Large intestine (tissue), 3 donors: ENCODE measurements at regions not wholly inside any gene's neighbourhood (a gene's known extent, or its start where the extent isn't known, plus 50 kb on each side); places are given as distances from the start of the nearest gene placed in this dataset.

Experiments used
- DNase-seq, 2 donors: peaks; one replicate each; pipeline versions ENCODE4 v3.0.0 to v3.0.0-alpha.2; 2013
- H3K27ac ChIP-seq: one replicate; pipeline ENCODE4 v1.5.1; 2013; ENCODE audit warnings: low read length
- H3K27me3 ChIP-seq: 2 replicates; pipeline ENCODE4 v1.6.1; 2013; ENCODE audit warnings: low read length; ENCODE audit not compliant: control insufficient read depth, insufficient read depth
- H3K36me3 ChIP-seq: 2 replicates; pipeline ENCODE4 v1.6.1; 2013; ENCODE audit warnings: low read length; ENCODE audit not compliant: control insufficient read depth, insufficient read depth
- H3K4me1 ChIP-seq: one replicate; pipeline ENCODE4 v1.6.1; 2013; ENCODE audit warnings: low read length; ENCODE audit not compliant: control insufficient read depth, insufficient read depth
- H3K4me3 ChIP-seq: one replicate; pipeline ENCODE4 v1.5.1; 2013; ENCODE audit warnings: low read length
- H3K9me3 ChIP-seq: one replicate; pipeline ENCODE4 v1.6.1; 2013; ENCODE audit warnings: mild to moderate bottlenecking, low read depth, low read length, moderate library complexity; ENCODE audit not compliant: control insufficient read depth
- WGBS: methylation state at CpG from one replicate; pipeline ENCODE4 v1.1.5; 2013; ENCODE audit warnings: low lambda C conversion rate; ENCODE audit not compliant: insufficient coverage; 5-methylcytosine and 5-hydroxymethylcytosine counted together

GRCh38 chr11:80415580-80415979 lies 974.8 kb upstream of the TENM4 start:
- WGBS, result no CpG with 5 or more reads among the region's 2 CpGs
- H3K27me3 ChIP-seq, result no peaks in the 10 kb centered on the region
- H3K36me3 ChIP-seq, result no peaks in the 10 kb centered on the region
- H3K9me3 ChIP-seq, result peaks cover 3% of the 10 kb centered on the region
- DNase-seq, result no peak
- H3K4me1 ChIP-seq, result no peaks in the 10 kb centered on the region
- no peak overlapping the region for H3K4me3 ChIP-seq
- no peak overlapping the region for H3K27ac ChIP-seq

GRCh38 chr11:80414181-80415165 lies 973.6 kb upstream of the TENM4 start:
- H3K27ac ChIP-seq, result no peak overlapping the region
- H3K27me3 ChIP-seq, result no peaks in the 10 kb centered on the region
- no peak overlapping the region for H3K4me3 ChIP-seq
- no peaks in the 10 kb centered on the region for H3K36me3 ChIP-seq
- H3K4me1 ChIP-seq, result no peaks in the 10 kb centered on the region
- WGBS, result 100% methylated on average over 2 of the region's 7 CpGs
- DNase-seq, result peak; percentile 9 to 54
- H3K9me3 ChIP-seq, result peaks cover 3% of the 10 kb centered on the region

- Histone ChIP-seq H3K27ac (no peak overlapping the region), H3K27me3 (no peaks in the 10 kb centered on the region), H3K9me3 (peaks cover 3% of the 10 kb centered on the region), H3K36me3 (no peaks in the 10 kb centered on the region), H3K4me3 (no peak overlapping the region), H3K4me1 (no peaks in the 10 kb centered on the region)
- no peak for DNase-seq
- WGBS, result 0% methylated on average over 1 of the region's 5 CpGs
Observed at GRCh38 chr11:80412604-80413003, 971.8 kb upstream of the TENM4 start.

DNA sequence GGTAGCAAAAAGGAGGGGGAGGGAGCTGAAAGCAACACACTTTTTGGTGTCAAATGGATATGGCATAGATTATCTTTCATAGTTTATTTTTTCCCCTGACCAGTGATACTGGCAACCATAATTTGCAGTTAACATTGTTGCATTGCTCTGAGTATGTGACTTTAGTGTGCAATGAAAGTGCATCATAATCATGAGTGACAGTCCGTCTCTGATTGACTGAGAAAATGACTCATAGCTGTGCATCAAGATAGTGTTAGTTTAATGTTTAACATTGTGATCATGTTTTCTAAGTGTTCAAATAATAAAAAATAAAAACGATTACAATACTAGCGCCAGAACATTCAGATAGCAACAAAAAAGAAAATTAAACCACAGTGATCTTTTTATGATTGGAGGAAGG lies 952.4 kb upstream of the TENM4 start:
- no peak for DNase-seq
- H3K9me3 ChIP-seq, result no peaks in the 10 kb centered on the region
- no peaks in the 10 kb centered on the region for H3K36me3 ChIP-seq
- no peaks in the 10 kb centered on the region for H3K4me1 ChIP-seq
- WGBS, result 82% methylated on average over 3 of the region's 3 CpGs
- no peaks in the 10 kb centered on the region for H3K27me3 ChIP-seq
- H3K4me3 ChIP-seq, result no peak overlapping the region
- H3K27ac ChIP-seq, result no peak overlapping the region

DNA sequence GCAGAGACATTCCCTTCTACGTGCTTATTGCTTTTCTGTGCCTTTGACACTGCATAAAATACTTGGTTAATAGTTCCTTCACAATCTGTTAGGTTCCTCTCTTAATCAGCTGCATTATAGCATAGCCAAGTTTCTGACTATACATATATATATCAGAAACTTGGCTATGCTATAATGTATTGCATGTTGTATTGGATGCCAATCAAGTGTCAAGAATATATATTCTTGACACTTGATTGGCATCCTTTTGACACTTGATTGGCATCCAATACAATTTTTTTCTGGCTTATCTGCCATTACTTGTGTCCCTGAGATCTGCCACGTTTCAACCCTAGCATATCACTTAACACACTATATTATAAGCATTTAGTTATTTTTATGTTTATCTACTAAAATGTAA lies 949.7 kb upstream of the TENM4 start:
- no peaks in the 10 kb centered on the region for H3K27me3 ChIP-seq
- H3K27ac ChIP-seq, result no peak overlapping the region
- no peaks in the 10 kb centered on the region for H3K9me3 ChIP-seq
- H3K4me1 ChIP-seq, result no peaks in the 10 kb centered on the region
- 86% methylated on average over 1 of the region's 2 CpGs for WGBS
- no peak overlapping the region for H3K4me3 ChIP-seq
- H3K36me3 ChIP-seq, result no peaks in the 10 kb centered on the region
- DNase-seq, result no peak

DNA sequence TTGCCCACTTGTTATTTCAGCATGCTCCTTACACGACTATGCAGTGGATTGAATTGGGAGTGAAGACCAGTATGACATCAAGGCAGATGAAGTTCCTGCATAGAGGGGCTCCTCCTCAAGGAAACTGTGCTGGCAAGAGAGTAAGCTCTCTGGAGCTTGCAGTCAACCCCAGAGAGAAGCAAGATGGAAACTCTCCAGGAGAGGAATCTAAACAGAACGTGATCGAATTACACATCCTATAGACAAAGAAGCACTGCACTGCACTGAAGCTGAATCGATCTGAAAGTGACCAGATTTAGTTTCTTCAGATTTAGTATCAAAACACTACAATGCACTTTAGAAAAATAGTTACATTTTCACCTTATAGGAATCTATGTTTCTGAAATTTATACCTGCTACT lies 947.7 kb upstream of the TENM4 start:
- Histone ChIP-seq H3K4me3 (no peak overlapping the region), H3K27ac (no peak overlapping the region), H3K4me1 (no peaks in the 10 kb centered on the region), H3K27me3 (no peaks in the 10 kb centered on the region), H3K36me3 (no peaks in the 10 kb centered on the region), H3K9me3 (no peaks in the 10 kb centered on the region)
- no CpG with 5 or more reads among the region's 4 CpGs for WGBS
- DNase-seq, result no peak

DNA sequence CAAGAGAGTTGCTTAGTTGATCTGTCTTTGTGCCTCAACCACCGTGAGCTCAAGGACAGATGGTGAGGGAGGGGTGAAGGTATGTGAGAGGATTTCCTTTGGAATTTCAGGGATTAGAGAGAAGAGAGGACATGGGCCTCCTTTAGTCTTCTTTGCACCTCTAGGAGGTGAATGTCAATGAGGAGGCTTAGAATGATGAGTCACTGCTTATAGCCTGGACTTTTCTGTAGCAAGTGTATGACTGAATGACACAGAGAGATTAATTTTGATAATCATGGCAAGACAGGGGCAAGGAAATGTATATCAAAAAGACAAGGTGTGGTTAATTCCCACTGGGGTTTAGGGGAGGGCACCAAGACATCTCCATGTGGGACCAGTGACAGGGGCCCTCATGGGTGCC lies 947.3 kb upstream of the TENM4 start:
- Histone ChIP-seq H3K4me3 (no peak overlapping the region), H3K4me1 (no peaks in the 10 kb centered on the region), H3K27me3 (no peaks in the 10 kb centered on the region), H3K36me3 (no peaks in the 10 kb centered on the region), H3K27ac (no peak overlapping the region), H3K9me3 (no peaks in the 10 kb centered on the region)
- WGBS, result no CpG with 5 or more reads among the region's 1 CpG
- DNase-seq, result no peak

- H3K36me3 ChIP-seq, result no peaks in the 10 kb centered on the region
Observed at GRCh38 chr11:80383655-80384054, 942.8 kb upstream of the TENM4 start.

GRCh38 chr11:80379620-80380278 lies 938.9 kb upstream of the TENM4 start:
- H3K4me3 ChIP-seq, result no peak overlapping the region
- H3K9me3 ChIP-seq, result no peaks in the 10 kb centered on the region
- no peak for DNase-seq
- 86% methylated on average over 1 of the region's 1 CpG for WGBS
- H3K27me3 ChIP-seq, result no peaks in the 10 kb centered on the region
- no peak overlapping the region for H3K27ac ChIP-seq
- no peaks in the 10 kb centered on the region for H3K4me1 ChIP-seq
- H3K36me3 ChIP-seq, result no peaks in the 10 kb centered on the region

More at GRCh38 chr11:80383655-80384054, 942.8 kb upstream of the TENM4 start:
- H3K4me3 ChIP-seq, result no peak overlapping the region
- H3K4me1 ChIP-seq, result no peaks in the 10 kb centered on the region
- H3K27ac ChIP-seq, result no peak overlapping the region
- no peaks in the 10 kb centered on the region for H3K27me3 ChIP-seq
- no CpG with 5 or more reads among the region's 3 CpGs for WGBS
- DNase-seq, result peak; percentile 37 to 65
- no peaks in the 10 kb centered on the region for H3K9me3 ChIP-seq

GRCh38 chr11:80371931-80372330 lies 931.1 kb upstream of the TENM4 start:
- H3K27ac ChIP-seq, result no peak overlapping the region
- H3K4me1 ChIP-seq, result no peaks in the 10 kb centered on the region
- H3K27me3 ChIP-seq, result no peaks in the 10 kb centered on the region
- H3K36me3 ChIP-seq, result no peaks in the 10 kb centered on the region
- WGBS, result 90% methylated on average over 2 of the region's 6 CpGs
- no peaks in the 10 kb centered on the region for H3K9me3 ChIP-seq
- H3K4me3 ChIP-seq, result no peak overlapping the region
- no peak for DNase-seq
